Body of pancreas (tissue), 4 donors: ENCODE measurements at regions not wholly inside any gene's neighbourhood (a gene's known extent, or its start where the extent isn't known, plus 50 kb on each side); places are given as distances from the start of the nearest gene placed in this dataset.

Experiments
- ATAC-seq: fragments of 150-250 bp; one replicate; pipeline ENCODE4 v1.9.1; 2016
- DNase-seq, 4 donors: peaks; one replicate each; pipeline ENCODE4 v3.0.0-alpha.2; 2019
- H3K27ac ChIP-seq, 4 donors: fragments of 200-600 bp; sonication (generic); 1 replicate in 3 of 4; 2 replicates in 1 of 4; pipeline versions ENCODE4 v1.5.1 to v1.6.1; 2016 to 2019; ENCODE audit warnings: mild to moderate bottlenecking in 1 of 4, mixed read lengths in 1 of 4, moderate library complexity in 1 of 4
- H3K27me3 ChIP-seq, 2 donors: fragments of 200-600 bp; sonication (generic); one replicate each; pipeline ENCODE4 v1.6.0; 2016; ENCODE audit warnings: mild to moderate bottlenecking in 1 of 2
- H3K36me3 ChIP-seq, 2 donors: fragments of 200-600 bp; sonication (generic); replicated peaks in 1 of 2; 2 replicates each; pipeline ENCODE4 v1.5.1; 2016; ENCODE audit warnings: low read depth in 2 of 2; ENCODE audit not compliant: insufficient read depth in 1 of 2
- H3K4me1 ChIP-seq: fragments of 200-600 bp; sonication (generic); one replicate; pipeline ENCODE4 v1.6.0; 2016
- H3K4me3 ChIP-seq, 2 donors: fragments of 200-600 bp; sonication (generic); 1 replicate in 1 of 2; 2 replicates in 1 of 2; pipeline ENCODE4 v1.5.1; 2016 to 2019
- H3K9me3 ChIP-seq, 3 donors: fragments of 200-600 bp; sonication (generic); 1 replicate in 2 of 3; 2 replicates in 1 of 3; pipeline ENCODE4 v1.5.1; 2016
- POLR2A ChIP-seq, 3 donors: fragments of 450-650 bp; IDR thresholded peaks; one replicate each; pipeline ENCODE4 v1.6.1; 2016; ENCODE audit warnings: antibody characterized with exemption in 3 of 3, mild to moderate bottlenecking in 2 of 3
- WGBS, 2 donors: methylation state at CpG; one replicate each; pipeline ENCODE4 v1.1.5; 2017; 5-methylcytosine and 5-hydroxymethylcytosine counted together
- intact Hi-C: fragments of 100-400 bp; cut with DNase I; formaldehyde crosslinking; loops from one replicate; pipeline ENCODE4 v1.15.1; 2023
- TF ChIP-seq, protein P1 (sequence below), 7 experiments: fragments of 450-650 bp in 4 of 7; fragments of 200-600 bp in 3 of 7; sonication (generic) in 3 of 7; IDR thresholded peaks; one replicate each; pipeline ENCODE4 v1.5.1; 2016 to 2019; ENCODE audit warnings: antibody characterized with exemption in 7 of 7

DNA sequence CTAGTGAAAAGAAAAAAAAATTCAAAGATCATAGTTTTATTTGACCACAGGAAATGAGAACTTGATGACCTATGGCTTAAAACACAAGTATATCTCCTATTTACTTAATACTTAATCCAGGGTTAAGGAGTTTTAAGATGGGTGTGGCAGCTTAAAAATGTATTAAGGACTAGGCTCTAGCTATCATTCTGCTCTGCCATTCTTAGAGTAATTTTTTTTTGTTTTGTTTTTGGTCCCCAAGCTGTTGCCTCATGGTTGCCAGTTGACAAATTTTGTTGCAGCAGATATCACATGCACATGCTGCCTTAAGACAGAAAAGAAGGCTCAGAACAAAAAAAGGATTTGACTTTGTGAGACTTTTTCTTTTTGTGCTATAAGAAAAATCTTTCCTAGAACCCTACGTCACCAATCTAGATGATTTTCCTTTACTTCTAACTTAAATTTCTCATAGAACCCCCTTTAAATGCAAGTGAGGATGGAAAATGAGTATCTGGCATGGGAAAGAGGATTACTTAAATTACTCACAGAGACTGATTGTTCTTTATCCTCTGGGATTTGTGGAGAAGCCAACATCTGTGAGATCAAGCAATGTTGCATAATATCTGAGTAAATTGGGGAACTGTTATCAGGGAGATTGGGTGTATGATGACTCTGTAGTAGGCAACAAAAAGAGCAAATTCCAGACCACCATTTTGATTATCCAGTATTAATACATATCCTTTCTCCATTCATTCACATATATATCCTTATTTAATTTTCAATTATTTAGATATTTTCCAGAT is 364.7 kb upstream of the CD180 start:
- DNase-seq: no peak
- Histone ChIP-seq H3K4me1 (no peaks in the 10 kb centered on the region), H3K27ac (no peak overlapping the region), H3K9me3 (no peaks in the 10 kb centered on the region), H3K27me3 (no peaks in the 10 kb centered on the region), H3K4me3 (no peak overlapping the region), H3K36me3 (no peaks in the 10 kb centered on the region)
- no peak for TF ChIP-seq POLR2A (IDR thresholded peaks at IDR 0.05)
- TF ChIP-seq, protein P1, sequence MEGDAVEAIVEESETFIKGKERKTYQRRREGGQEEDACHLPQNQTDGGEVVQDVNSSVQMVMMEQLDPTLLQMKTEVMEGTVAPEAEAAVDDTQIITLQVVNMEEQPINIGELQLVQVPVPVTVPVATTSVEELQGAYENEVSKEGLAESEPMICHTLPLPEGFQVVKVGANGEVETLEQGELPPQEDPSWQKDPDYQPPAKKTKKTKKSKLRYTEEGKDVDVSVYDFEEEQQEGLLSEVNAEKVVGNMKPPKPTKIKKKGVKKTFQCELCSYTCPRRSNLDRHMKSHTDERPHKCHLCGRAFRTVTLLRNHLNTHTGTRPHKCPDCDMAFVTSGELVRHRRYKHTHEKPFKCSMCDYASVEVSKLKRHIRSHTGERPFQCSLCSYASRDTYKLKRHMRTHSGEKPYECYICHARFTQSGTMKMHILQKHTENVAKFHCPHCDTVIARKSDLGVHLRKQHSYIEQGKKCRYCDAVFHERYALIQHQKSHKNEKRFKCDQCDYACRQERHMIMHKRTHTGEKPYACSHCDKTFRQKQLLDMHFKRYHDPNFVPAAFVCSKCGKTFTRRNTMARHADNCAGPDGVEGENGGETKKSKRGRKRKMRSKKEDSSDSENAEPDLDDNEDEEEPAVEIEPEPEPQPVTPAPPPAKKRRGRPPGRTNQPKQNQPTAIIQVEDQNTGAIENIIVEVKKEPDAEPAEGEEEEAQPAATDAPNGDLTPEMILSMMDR (IDR thresholded peaks at IDR 0.05): no peak
- intact Hi-C loops: no loop called here
- no peak for ATAC-seq
- WGBS, 2 donors: 61 to 70% methylated on average over 1 of the region's 1 CpG

DNA sequence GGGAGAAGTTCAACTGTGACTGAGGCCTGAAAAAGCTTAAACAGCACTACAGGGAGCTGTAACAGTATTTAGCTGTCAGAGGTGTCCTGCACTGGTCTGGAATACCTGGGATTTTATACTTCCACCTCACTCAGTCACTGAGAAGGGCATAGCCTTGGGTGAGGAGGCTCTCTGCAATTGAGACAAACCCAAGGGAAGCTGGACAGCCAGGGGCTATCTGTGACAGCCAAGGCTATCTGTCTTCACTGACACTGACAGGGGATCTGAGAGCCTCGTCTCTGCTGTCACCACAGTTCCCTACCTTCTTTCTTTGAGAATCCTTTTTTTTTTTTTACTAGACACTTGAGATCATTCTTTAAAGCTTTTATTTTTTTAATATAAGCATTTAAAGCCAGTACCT is 356.2 kb upstream of the CD180 start:
- no peak overlapping the region for H3K27ac ChIP-seq
- H3K27me3 ChIP-seq: no peaks in the 10 kb centered on the region
- DNase-seq (no peak), ATAC-seq (no peak)
- intact Hi-C loops: no loop called here
- H3K36me3 ChIP-seq: no peaks in the 10 kb centered on the region
- H3K4me1 ChIP-seq: peaks cover 3% of the 10 kb centered on the region
- TF ChIP-seq POLR2A (IDR thresholded peaks at IDR 0.05): no peak
- TF ChIP-seq, protein P1 (IDR thresholded peaks at IDR 0.05): no peak
- no peaks in the 10 kb centered on the region for H3K9me3 ChIP-seq
- H3K4me3 ChIP-seq: no peak overlapping the region
- 67 to 70% methylated on average over 1 of the region's 1 CpG for WGBS, 2 donors

DNA sequence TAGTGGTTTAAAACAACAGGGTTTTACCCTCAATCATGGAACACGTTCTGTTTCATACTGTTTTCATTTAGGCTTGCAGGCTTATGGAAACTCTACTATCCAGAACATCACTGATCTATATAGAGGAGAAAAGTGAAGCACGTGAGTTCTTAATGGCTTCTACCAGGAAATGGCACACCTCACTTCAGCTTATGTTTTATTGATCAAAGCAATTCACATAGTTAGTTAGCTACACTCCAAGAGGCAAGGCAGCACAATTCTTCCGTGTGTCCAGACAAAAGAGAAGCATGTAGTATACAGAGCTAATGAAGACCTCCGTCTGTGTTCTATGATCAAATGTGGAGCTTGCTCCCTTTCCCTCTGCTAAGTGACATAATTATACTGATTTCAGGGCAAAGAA is 353.3 kb upstream of the CD180 start:
- Histone ChIP-seq H3K4me1 (peaks cover 3% of the 10 kb centered on the region), H3K4me3 (no peak overlapping the region), H3K36me3 (no peaks in the 10 kb centered on the region), H3K9me3 (no peaks in the 10 kb centered on the region), H3K27me3 (no peaks in the 10 kb centered on the region), H3K27ac (no peak overlapping the region)
- intact Hi-C loops: no loop called here
- DNase-seq: no peak
- no peak for TF ChIP-seq POLR2A (IDR thresholded peaks at IDR 0.05)
- TF ChIP-seq, protein P1 (IDR thresholded peaks at IDR 0.05): no peak
- no peak for ATAC-seq
- 62 to 71% methylated on average over 4 of the region's 4 CpGs for WGBS, 2 donors

DNA sequence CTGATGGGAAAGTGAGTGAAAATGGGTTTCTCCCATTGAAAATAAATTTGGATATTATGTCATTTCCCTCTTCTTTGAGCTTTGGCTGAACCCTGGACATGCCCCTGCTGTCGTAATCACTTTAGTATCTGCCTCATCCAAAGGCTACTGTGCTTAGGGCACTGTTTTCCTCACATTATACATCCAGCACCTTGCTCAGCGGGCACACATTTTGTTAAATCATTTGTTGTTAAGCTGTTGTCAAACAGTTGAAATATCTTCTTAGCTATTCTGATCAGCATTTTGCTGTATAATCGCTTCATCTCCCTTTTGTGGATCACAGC is 352.7 kb upstream of the CD180 start:
- Histone ChIP-seq H3K27ac (no peak overlapping the region), H3K36me3 (no peaks in the 10 kb centered on the region), H3K4me1 (peaks cover 3% of the 10 kb centered on the region), H3K9me3 (no peaks in the 10 kb centered on the region), H3K27me3 (no peaks in the 10 kb centered on the region), H3K4me3 (no peak overlapping the region)
- WGBS, 2 donors: 55 to 62% methylated on average over 3 of the region's 3 CpGs
- intact Hi-C loops: no loop called here
- no peak for DNase-seq
- no peak for ATAC-seq
- TF ChIP-seq, protein P1 (IDR thresholded peaks at IDR 0.05): no peak
- no peak for TF ChIP-seq POLR2A (IDR thresholded peaks at IDR 0.05)
